ENCODE measurements at regions not wholly inside any gene's neighbourhood (a gene's known extent, or its start where the extent isn't known, plus 50 kb on each side); places are given as distances from the start of the nearest gene placed in this dataset.

DNA sequence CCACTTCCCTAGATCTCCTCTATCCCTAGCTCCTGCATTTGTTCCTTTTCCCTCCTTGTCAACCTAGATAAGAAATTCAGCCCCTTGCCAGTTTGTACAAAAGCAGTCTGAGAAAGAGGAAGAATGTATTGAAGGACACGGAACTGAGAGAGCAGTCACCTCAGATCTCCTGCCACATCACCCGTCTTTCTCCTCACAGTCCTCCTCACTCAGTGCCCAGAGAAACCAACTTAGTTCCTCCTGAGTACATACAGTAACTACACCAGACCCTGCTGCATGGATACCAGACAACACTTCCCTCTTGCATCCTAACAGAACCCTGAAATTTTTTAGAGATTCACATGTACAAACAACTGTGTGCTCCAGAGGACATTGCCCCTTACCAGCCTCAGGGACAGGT is 563.6 kb upstream of the ADAMTS9 start:
- ATAC-seq (ENCODE audit: low read depth) (no peak), DNase-seq (no peak)
- POLR2A ChIA-PET: no interaction called here
- Mint-ChIP-seq H3K27me3 (no peaks in the 10 kb centered on the region), H3K9me3 (peaks cover 2% of the 10 kb centered on the region), H3K27ac (no peak overlapping the region), H3K4me1 (no peaks in the 10 kb centered on the region), H3K4me3 (no peak overlapping the region), H3K36me3 (ENCODE audit: low read depth) (no peaks in the 10 kb centered on the region)
- intact Hi-C loops (cut with micrococcal nuclease): no loop called here
- CTCF ChIA-PET: no interaction called here
- TF ChIP-seq CTCF (IDR thresholded peaks at IDR 0.05): no peak

- ATAC-seq (ENCODE audit: low read depth) (no peak), DNase-seq (no peak)
- CTCF ChIA-PET: no interaction called here
- H3K36me3 Mint-ChIP-seq (ENCODE audit: low read depth): no peaks in the 10 kb centered on the region
- intact Hi-C loops (cut with micrococcal nuclease): no loop called here
- no peaks in the 10 kb centered on the region for H3K9me3 Mint-ChIP-seq
- no peak overlapping the region for H3K4me3 Mint-ChIP-seq
- H3K4me1 Mint-ChIP-seq: no peaks in the 10 kb centered on the region
- POLR2A ChIA-PET: no interaction called here
- no peak for TF ChIP-seq CTCF (IDR thresholded peaks at IDR 0.05)
- H3K27me3 Mint-ChIP-seq: no peaks in the 10 kb centered on the region
- H3K27ac Mint-ChIP-seq: no peak overlapping the region
These were observed 558.8 kb upstream of the ADAMTS9 start for GRCh38 chr3:65246561-65246960.

DNA sequence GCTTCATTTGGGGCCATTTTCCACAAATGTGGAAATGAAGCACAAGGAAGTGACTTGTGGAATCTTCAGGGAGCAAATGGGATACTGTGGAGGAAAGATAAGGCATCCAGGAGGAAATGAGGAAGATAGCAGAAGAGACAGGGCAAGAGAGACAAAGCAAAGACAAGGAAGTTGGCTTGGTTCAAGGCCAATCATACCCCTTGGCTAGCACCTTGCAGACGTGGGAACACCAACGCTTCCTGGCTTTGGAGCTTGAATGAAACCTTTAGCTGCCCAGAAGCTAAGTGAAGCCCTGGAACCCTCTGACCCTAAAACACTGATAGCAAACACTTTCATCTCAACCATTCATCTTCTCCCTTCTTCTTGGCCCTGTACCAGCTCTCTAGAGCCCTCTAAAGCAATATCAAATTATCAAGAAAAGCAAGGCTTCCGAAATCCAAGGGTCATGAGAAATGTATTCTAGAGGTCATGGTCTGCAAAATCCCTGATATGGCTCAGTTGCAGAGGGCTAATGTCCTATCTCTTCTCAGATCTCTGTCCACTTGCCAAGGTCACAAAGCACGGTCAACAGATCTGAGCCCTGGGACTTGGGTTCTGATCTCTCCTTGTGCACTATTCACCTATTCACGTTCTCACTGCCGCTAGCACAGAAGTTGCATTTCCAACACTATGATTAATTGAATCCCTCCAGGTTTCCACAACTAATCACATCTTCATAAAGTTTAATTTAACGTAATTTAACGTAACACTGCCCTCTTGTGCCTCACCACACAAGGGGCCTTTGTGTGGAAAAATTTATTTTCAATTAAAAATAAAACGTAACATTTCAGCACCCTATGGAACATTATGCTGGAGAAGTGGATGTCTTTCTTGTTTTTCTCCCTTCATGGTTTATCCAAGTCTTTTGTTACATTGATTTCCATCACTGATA is 557.6 kb upstream of the ADAMTS9 start:
- ATAC-seq (ENCODE audit: low read depth): no peak
- H3K27ac Mint-ChIP-seq: no peak overlapping the region
- POLR2A ChIA-PET: interaction anchor here (0.6 kb wide), 1 partner anchor 14 kb away, joined by 3 read pairs; no protein-coding TSS in a partner anchor

GRCh38 chr3:65240366-65240765 is 552.6 kb upstream of the ADAMTS9 start:
- CTCF ChIA-PET: no interaction called here
- DNase-seq: no peak
- Mint-ChIP-seq H3K4me1 (no peaks in the 10 kb centered on the region), H3K27me3 (no peaks in the 10 kb centered on the region), H3K36me3 (ENCODE audit: low read depth) (no peaks in the 10 kb centered on the region), H3K27ac (no peak overlapping the region), H3K9me3 (peaks cover 5% of the 10 kb centered on the region), H3K4me3 (no peak overlapping the region)
- TF ChIP-seq CTCF (IDR thresholded peaks at IDR 0.05): no peak
- intact Hi-C loops (cut with micrococcal nuclease): no loop called here
- no peak for ATAC-seq (ENCODE audit: low read depth)
- POLR2A ChIA-PET: no interaction called here

More for the DNA sequence above, 557.6 kb upstream of the ADAMTS9 start:
- DNase-seq: no peak
- intact Hi-C loops (cut with micrococcal nuclease): no loop called here
- TF ChIP-seq CTCF (IDR thresholded peaks at IDR 0.05): no peak
- no peaks in the 10 kb centered on the region for H3K27me3 Mint-ChIP-seq
- no peaks in the 10 kb centered on the region for H3K36me3 Mint-ChIP-seq (ENCODE audit: low read depth)
- H3K4me3 Mint-ChIP-seq: no peak overlapping the region
- CTCF ChIA-PET: no interaction called here
- H3K9me3 Mint-ChIP-seq: no peaks in the 10 kb centered on the region
- no peaks in the 10 kb centered on the region for H3K4me1 Mint-ChIP-seq

DNA sequence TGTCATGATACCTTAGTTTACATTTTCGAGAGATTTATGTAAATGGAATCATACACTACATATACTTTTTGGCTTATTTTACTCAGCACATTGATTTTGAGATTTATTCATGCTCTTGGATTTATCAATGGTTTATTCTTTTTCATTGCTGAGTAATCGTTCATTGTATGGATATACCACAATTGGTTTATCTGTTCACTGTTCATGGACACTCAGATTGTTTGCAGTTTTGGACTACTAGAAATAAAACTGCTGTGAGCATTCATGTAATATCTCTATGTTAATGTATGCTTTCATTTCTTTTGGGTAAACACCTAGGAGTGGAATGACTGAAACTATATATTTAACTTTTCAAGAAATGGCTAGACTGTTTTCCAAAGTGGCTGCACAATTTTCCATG is 550.9 kb upstream of the ADAMTS9 start:
- Mint-ChIP-seq H3K36me3 (ENCODE audit: low read depth) (no peaks in the 10 kb centered on the region), H3K27ac (no peak overlapping the region), H3K9me3 (peaks cover 5% of the 10 kb centered on the region), H3K4me3 (no peak overlapping the region), H3K27me3 (no peaks in the 10 kb centered on the region), H3K4me1 (no peaks in the 10 kb centered on the region)
- POLR2A ChIA-PET: no interaction called here
- no peak for ATAC-seq (ENCODE audit: low read depth)
- CTCF ChIA-PET: no interaction called here
- no peak for TF ChIP-seq CTCF (IDR thresholded peaks at IDR 0.05)
- DNase-seq: no peak
- intact Hi-C loops (cut with micrococcal nuclease): no loop called here
